Stomach smooth muscle (tissue), 2 donors: ENCODE measurements at regions not wholly inside any gene's neighbourhood (a gene's known extent, or its start where the extent isn't known, plus 50 kb on each side); places are given as distances from the start of the nearest gene placed in this dataset.

Experiments used
- H3K27ac ChIP-seq: one replicate; pipeline ENCODE4 v1.7.0; 2013; ENCODE audit warnings: mild to moderate bottlenecking, low read length, inconsistent platforms
- H3K27me3 ChIP-seq, 2 donors: one replicate each; pipeline ENCODE4 v1.7.0; 2013; ENCODE audit warnings: low read length in 2 of 2; ENCODE audit not compliant: insufficient read depth in 2 of 2, control insufficient read depth in 1 of 2
- H3K36me3 ChIP-seq, 2 donors: one replicate each; pipeline ENCODE4 v1.7.0; 2013; ENCODE audit warnings: low read length in 2 of 2; ENCODE audit not compliant: control insufficient read depth in 2 of 2, insufficient read depth in 2 of 2
- H3K4me1 ChIP-seq: one replicate; pipeline ENCODE4 v1.7.0; 2013; ENCODE audit warnings: low read length; ENCODE audit not compliant: control insufficient read depth, insufficient read depth
- H3K4me3 ChIP-seq, 2 donors: one replicate each; pipeline ENCODE4 v1.7.0; 2013; ENCODE audit warnings: low read length in 2 of 2
- H3K9ac ChIP-seq, 2 donors: one replicate each; pipeline ENCODE4 v1.7.0; 2013; ENCODE audit warnings: low read length in 2 of 2, mild to moderate bottlenecking in 1 of 2
- H3K9me3 ChIP-seq, 2 donors: one replicate each; pipeline ENCODE4 v1.7.0; 2013; ENCODE audit warnings: low read length in 2 of 2; ENCODE audit not compliant: control insufficient read depth in 2 of 2
- donor health status: healthy.
- donor health status: Pancreatic carcinoma.

DNA sequence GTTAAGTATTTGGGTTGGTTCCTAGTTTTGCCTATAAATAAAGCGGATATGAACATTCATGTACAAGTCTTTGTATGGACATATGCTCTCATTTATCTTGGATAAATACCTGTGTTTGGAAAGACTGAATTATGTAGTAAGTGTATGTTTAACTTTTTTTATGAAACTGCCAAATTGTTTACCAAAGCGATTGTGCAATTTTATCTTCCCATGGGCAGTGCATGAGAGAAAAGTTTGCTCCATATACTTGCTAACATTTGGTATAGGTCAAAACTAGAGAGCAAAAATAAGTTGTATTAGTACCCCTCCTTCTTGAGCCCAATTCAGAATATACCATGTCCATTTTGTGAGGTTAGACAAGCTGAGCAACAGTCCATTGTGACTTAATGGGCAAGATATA is 502.6 kb downstream of the SQOR start:
- no peaks in the 10 kb centered on the region for H3K4me1 ChIP-seq
- H3K9me3 ChIP-seq, result no peaks in the 10 kb centered on the region
- no peaks in the 10 kb centered on the region for H3K36me3 ChIP-seq
- H3K27me3 ChIP-seq, result no peaks in the 10 kb centered on the region
- no peak overlapping the region for H3K27ac ChIP-seq
- no peak overlapping the region for H3K4me3 ChIP-seq
- H3K9ac ChIP-seq, result no peak overlapping the region

DNA sequence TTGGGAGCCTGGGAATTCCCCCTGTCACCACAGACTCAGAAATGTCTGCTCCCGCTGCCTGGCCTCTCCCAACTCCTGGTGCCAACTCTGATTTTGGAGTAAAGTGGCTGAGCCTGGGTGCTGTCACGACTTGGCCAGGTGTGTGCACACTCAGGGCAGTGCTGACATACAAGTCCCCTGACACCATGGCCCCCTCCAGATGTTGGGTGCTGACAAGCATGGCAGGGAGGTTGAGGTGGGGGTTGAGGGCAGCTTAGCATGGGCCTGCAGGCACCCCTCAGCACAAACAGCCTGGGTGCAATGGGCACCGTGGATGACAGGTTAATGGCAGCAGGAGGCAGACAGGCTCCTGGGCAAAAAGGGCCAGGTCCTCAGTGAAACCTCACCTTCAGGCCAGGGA is 511.2 kb downstream of the SQOR start:
- Histone ChIP-seq H3K27ac (no peak overlapping the region), H3K9ac (no peak overlapping the region), H3K4me1 (no peaks in the 10 kb centered on the region), H3K36me3 (no peaks in the 10 kb centered on the region), H3K9me3 (peaks cover 0 to 4% of the 10 kb centered on the region in 2 donors), H3K27me3 (no peaks in the 10 kb centered on the region), H3K4me3 (no peak overlapping the region)

DNA sequence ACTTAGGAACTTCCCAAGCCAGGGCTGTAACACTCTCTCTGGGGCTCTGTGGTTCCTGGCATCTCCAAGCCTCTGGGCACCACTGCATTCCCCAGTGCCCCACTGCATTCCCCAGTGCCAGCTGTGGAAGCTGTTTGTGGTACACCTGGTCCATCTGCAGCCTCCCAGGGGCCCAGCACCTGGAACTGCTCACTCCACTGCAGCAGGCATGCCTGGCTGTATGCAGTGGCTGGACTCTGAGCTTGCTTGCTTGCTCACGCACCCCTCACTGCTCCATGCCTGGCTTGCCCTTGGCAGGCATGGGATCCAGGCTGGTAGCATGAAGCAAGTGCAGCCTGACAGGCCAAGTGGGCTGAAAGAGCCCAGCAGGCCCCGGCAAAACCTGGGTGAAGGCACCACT is 512.1 kb downstream of the SQOR start:
- Histone ChIP-seq H3K4me1 (no peaks in the 10 kb centered on the region), H3K4me3 (no peak overlapping the region), H3K36me3 (no peaks in the 10 kb centered on the region)

DNA sequence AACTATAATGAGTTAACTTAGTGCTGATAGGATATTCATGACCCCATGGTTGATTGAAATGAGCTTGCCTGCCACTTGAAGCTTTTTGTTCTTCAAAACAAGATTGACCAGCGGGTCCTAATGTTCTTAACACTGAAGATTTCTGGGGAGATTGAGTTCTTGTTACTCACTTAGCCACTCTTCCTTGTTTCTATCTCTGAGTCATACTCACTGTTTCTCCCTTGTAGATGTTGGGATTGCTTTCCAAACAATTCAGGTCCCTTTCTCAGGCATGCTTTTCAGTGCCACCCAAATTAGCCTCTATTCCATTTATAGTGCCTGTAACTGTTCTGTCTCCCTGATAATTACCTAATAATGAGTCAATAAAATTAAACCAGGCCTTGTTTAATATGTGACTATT is 517.0 kb downstream of the SQOR start:
- Histone ChIP-seq H3K9me3 (no peaks in the 10 kb centered on the region), H3K9ac (no peak overlapping the region), H3K4me1 (no peaks in the 10 kb centered on the region), H3K27ac (no peak overlapping the region), H3K36me3 (no peaks in the 10 kb centered on the region), H3K27me3 (no peaks in the 10 kb centered on the region), H3K4me3 (no peak overlapping the region)

More for the DNA sequence above, 512.1 kb downstream of the SQOR start:
- Histone ChIP-seq H3K27ac (no peak overlapping the region), H3K9ac (no peak overlapping the region), H3K27me3 (no peaks in the 10 kb centered on the region), H3K9me3 (peaks cover 0 to 4% of the 10 kb centered on the region in 2 donors)

DNA sequence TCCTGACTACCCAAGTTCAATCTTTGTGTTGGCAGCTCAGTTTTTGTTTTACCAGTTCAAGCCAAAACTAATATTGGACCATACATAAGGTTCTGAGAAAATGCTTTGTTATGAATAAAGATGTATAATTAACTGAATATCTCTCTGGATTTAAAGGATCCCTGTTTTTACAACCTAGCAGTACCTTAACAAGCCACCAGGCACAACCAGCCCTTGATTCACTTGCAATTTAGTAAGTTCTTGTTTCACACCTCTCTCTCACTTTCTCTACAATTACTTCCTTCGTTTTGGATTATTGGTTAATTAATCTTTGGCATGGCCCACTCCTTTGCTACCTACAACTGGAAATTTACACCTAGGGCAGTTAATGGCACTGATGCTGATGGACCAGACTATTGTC is 531.9 kb downstream of the SQOR start:
- H3K9ac ChIP-seq, result no peak overlapping the region

DNA sequence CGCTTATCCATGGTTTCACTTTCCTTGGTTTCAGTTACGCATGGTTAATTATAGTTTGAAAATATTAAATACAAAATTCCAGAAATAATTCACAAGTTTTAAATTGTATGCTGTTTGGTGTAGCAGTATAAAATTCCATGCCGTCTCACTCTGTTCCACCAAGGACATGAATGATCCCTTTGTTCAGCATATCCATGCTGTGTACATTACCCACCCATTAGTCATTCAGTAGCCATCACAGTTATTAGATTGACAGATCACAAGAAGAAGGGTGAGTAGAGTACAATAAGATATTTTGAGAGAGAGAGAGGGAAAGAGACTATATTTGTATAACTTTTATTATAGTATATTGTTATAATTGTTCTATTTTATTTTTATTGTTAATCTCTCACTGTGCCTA is 535.5 kb downstream of the SQOR start:
- no peak overlapping the region for H3K4me3 ChIP-seq
- H3K36me3 ChIP-seq, result no peaks in the 10 kb centered on the region
- H3K9me3 ChIP-seq, result peaks cover 0 to 2% of the 10 kb centered on the region in 2 donors
- no peak overlapping the region for H3K9ac ChIP-seq
- H3K4me1 ChIP-seq, result no peaks in the 10 kb centered on the region
- H3K27ac ChIP-seq, result no peak overlapping the region
- no peaks in the 10 kb centered on the region for H3K27me3 ChIP-seq

More for the DNA sequence above, 531.9 kb downstream of the SQOR start:
- no peak overlapping the region for H3K27ac ChIP-seq
- no peaks in the 10 kb centered on the region for H3K9me3 ChIP-seq
- no peak overlapping the region for H3K4me3 ChIP-seq
- no peaks in the 10 kb centered on the region for H3K27me3 ChIP-seq
- no peaks in the 10 kb centered on the region for H3K36me3 ChIP-seq
- H3K4me1 ChIP-seq, result no peaks in the 10 kb centered on the region

DNA sequence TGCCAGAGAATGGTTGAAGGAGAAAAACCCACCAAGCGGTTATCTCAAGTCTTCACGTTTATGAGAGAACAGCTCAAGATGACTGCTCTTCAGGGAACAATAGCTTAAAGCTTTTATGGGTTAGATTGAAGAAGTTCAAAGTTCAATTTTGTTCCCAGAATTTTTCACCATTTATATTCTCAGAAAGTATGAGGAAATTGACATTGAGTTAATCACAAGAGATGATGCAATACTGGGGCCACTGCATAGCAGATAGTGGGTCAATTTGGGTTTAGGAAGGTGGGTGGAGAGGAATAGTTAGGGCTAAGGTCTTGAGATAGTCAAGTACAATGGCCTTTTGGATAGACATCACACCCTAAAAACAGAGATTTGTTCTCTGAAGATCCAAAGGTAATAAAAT is 539.3 kb downstream of the SQOR start:
- Histone ChIP-seq H3K27me3 (no peaks in the 10 kb centered on the region), H3K4me3 (no peak overlapping the region), H3K9ac (no peak overlapping the region), H3K27ac (no peak overlapping the region), H3K4me1 (no peaks in the 10 kb centered on the region), H3K9me3 (peaks cover 0 to 2% of the 10 kb centered on the region in 2 donors), H3K36me3 (no peaks in the 10 kb centered on the region)

DNA sequence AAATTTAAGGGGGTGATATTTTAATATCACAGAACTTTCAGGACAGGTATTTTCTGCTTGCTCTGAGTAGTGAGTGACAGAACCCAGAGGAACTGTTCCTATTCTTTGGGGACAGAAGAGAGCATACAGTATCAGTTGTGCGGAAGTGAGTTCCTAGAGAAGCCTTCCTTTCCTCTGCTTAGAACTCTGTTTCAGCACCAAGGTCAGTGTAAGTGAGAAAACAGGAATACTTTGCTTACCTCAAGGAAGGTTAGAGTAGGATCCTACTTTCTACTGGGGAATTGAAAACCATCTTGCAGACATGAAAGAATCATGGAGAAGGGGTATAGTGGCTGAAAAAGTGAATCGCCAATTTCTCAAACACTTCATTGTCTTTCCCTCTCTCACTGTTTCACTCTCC is 542.4 kb downstream of the SQOR start:
- Histone ChIP-seq H3K27me3 (no peaks in the 10 kb centered on the region), H3K27ac (no peak overlapping the region), H3K9ac (no peak overlapping the region), H3K4me1 (no peaks in the 10 kb centered on the region), H3K9me3 (peaks cover under 1 to 2% of the 10 kb centered on the region in 2 donors), H3K36me3 (no peaks in the 10 kb centered on the region), H3K4me3 (no peak overlapping the region)

DNA sequence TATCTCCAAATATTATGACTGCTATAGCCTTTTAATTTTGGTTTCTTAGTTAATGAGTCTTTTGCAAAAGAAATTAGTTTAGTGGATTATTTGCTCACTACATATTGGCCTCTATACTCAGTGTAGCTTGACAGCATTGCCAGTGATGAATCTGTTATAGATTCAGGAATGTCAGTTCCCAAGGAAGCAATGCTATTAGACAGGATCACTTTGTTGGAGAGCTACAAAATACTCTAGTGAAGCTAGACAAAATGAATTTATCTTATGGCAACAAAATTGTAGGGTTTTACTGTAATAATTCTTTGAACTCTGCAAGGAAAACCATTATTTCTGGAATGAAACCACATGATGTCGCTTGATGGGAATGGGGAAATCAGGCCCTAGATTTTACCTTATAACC is 543.3 kb downstream of the SQOR start:
- Histone ChIP-seq H3K4me3 (no peak overlapping the region), H3K27ac (no peak overlapping the region), H3K9ac (no peak overlapping the region), H3K36me3 (no peaks in the 10 kb centered on the region), H3K27me3 (no peaks in the 10 kb centered on the region), H3K9me3 (peaks cover 4 to 6% of the 10 kb centered on the region in 2 donors), H3K4me1 (no peaks in the 10 kb centered on the region)

DNA sequence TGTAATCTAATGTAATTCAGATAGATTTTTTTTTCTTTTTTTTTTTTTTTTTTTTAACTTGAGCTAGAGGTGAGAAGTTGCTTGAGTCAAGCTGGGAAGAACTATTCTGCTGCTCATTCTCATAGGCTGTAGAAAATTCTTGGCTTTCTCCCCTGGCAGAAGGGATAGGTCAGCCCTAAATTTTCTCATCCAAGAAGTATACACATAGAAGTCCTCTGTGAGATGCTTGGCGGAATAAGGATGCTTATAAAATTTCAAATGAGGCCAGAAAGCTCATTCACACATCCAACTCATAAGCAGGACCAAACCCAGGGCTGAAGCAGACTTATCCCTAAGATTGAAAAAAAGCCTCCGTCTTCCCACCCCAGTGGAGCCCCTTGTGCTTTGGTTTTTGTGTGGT is 572.5 kb downstream of the SQOR start:
- H3K9me3 ChIP-seq, result no peaks in the 10 kb centered on the region
- H3K4me3 ChIP-seq, result no peak overlapping the region
- H3K4me1 ChIP-seq, result no peaks in the 10 kb centered on the region
- no peaks in the 10 kb centered on the region for H3K36me3 ChIP-seq
- H3K9ac ChIP-seq, result no peak overlapping the region
- no peaks in the 10 kb centered on the region for H3K27me3 ChIP-seq
- H3K27ac ChIP-seq, result no peak overlapping the region

DNA sequence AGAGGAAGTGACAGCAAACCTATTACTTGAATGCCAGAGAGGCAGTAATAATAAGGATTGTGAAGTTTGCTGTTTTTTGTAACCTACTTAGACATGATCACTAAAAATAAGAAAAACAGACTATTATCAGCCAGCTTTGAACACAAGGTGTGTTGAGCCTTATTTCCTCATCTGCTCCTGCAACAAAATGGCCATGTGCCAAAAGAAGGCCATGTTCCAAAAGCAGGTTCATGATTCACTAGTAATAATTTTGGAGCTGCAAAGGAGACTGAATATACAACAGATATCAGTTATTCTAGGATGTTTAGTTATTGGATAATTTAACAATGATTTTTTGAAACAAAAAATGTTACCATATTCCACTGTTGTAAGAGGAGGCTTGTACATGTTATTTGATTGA is 578.7 kb downstream of the SQOR start:
- no peaks in the 10 kb centered on the region for H3K4me1 ChIP-seq

More for the DNA sequence above, 578.7 kb downstream of the SQOR start:
- no peak overlapping the region for H3K27ac ChIP-seq
- no peaks in the 10 kb centered on the region for H3K27me3 ChIP-seq
- H3K9me3 ChIP-seq, result no peaks in the 10 kb centered on the region
- no peak overlapping the region for H3K9ac ChIP-seq
- H3K36me3 ChIP-seq, result no peaks in the 10 kb centered on the region
- no peak overlapping the region for H3K4me3 ChIP-seq
